GM23248 (cell line): ENCODE measurements at regions not wholly inside any gene's neighbourhood (a gene's known extent, or its start where the extent isn't known, plus 50 kb on each side); places are given as distances from the start of the nearest gene placed in this dataset.

Experiments used
- EZH2 ChIP-seq: fragments of 200-600 bp; sonication (generic); IDR thresholded peaks from 2 replicates; pipeline ENCODE4 v1.6.1; 2018; ENCODE audit warnings: antibody characterized with exemption, mild to moderate bottlenecking; ENCODE audit not compliant: insufficient read depth, poor library complexity, severe bottlenecking
- EZH2phosphoT487 ChIP-seq: fragments of 200-600 bp; sonication (generic); IDR thresholded peaks from 2 replicates; pipeline ENCODE4 v1.6.1; 2018; ENCODE audit warnings: antibody characterized with exemption, moderate library complexity, mild to moderate bottlenecking, low read depth; ENCODE audit not compliant: insufficient read depth

DNA sequence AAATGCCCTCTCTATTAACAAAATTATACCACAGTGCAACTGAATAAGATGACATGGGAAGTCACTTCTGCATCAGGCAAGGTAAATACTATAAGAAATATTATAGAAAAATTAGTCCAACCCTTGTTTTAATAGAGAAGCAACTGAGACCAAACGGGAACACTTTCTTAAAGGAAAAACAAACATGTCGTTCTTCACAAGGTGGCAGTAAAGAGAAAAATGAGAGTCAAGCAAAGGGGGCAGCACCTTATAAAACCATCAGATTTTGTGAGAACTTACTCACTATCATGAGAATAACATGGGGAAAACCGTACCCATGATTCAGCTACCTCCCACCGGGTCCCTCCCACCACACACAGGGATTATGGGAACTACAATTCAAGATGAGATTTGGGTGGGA is 481.7 kb upstream of the CRIM1 start:
- no peak for TF ChIP-seq EZH2phosphoT487
- no peak for TF ChIP-seq EZH2
